Keratinocyte (primary cell): ENCODE measurements at regions not wholly inside any gene's neighbourhood (a gene's known extent, or its start where the extent isn't known, plus 50 kb on each side); places are given as distances from the start of the nearest gene placed in this dataset.

ENCODE experiments used
- DNase-seq: peaks from one replicate; pipeline ENCODE4 v3.0.0-alpha.2; 2011; ENCODE audit warnings: low read depth, missing footprints, low spot score
- FAIRE-seq: peaks from 2 replicates; lab custom pipeline; 2011; peaks lifted over from hg19 to GRCh38; lab: Jason Lieb, UNC
- H2AFZ ChIP-seq: 2 replicates; pipeline ENCODE4 v1.6.0; 2012; ENCODE audit warnings: low read length, control low read depth, inconsistent platforms; ENCODE audit not compliant: control insufficient read depth
- H3K27ac ChIP-seq: 2 replicates; pipeline ENCODE4 v1.5.1; 2011; ENCODE audit warnings: low read length; ENCODE audit not compliant: control insufficient read depth, insufficient read depth
- H3K27me3 ChIP-seq: 3 replicates; pipeline ENCODE4 v1.6.0; 2011; ENCODE audit warnings: low read length; ENCODE audit not compliant: control insufficient read depth, insufficient read depth; ENCODE audit errors: extremely low read depth
- H3K36me3 ChIP-seq, 2 experiments: 2 replicates in 1 of 2; 3 replicates in 1 of 2; pipeline ENCODE4 v1.5.1; 2011; ENCODE audit warnings: low read length in 2 of 2, mild to moderate bottlenecking in 1 of 2; ENCODE audit not compliant: control insufficient read depth in 2 of 2, insufficient read depth in 2 of 2; ENCODE audit errors: extremely low read depth in 1 of 2
- H3K4me1 ChIP-seq: 3 replicates; pipeline ENCODE4 v1.5.1; 2011; ENCODE audit warnings: low read length; ENCODE audit not compliant: control insufficient read depth, insufficient read depth; ENCODE audit errors: extremely low read depth
- H3K4me2 ChIP-seq: 3 replicates; pipeline ENCODE4 v1.6.0; 2011; ENCODE audit warnings: low read depth, low read length; ENCODE audit not compliant: control insufficient read depth, insufficient read depth; ENCODE audit errors: extremely low read depth
- H3K4me3 ChIP-seq, 3 experiments: fragments of 200-600 bp in 1 of 3; sonication (generic) in 1 of 3; 2 replicates in 2 of 3; 3 replicates in 1 of 3; pipeline ENCODE4 v1.5.1; 2011 to 2016; ENCODE audit warnings: low read length in 3 of 3, mild to moderate bottlenecking in 3 of 3, control low read depth in 2 of 3, inconsistent platforms in 1 of 3, low read depth in 1 of 3, mixed read lengths in 1 of 3, mixed run types in 1 of 3, moderate library complexity in 1 of 3; ENCODE audit not compliant: control insufficient read depth in 2 of 3, insufficient read depth in 2 of 3; ENCODE audit errors: extremely low read depth in 1 of 3
- H3K79me2 ChIP-seq: 2 replicates; pipeline ENCODE4 v1.6.0; 2012; ENCODE audit warnings: low read length; ENCODE audit not compliant: control insufficient read depth, insufficient read depth
- H3K9ac ChIP-seq: 3 replicates; pipeline ENCODE4 v1.6.0; 2011; ENCODE audit warnings: low read length; ENCODE audit not compliant: control insufficient read depth, insufficient read depth; ENCODE audit errors: extremely low read depth
- H3K9me1 ChIP-seq: 3 replicates; pipeline ENCODE4 v1.6.0; 2011; ENCODE audit warnings: low read length; ENCODE audit not compliant: control insufficient read depth, insufficient read depth; ENCODE audit errors: extremely low read depth
- H3K9me3 ChIP-seq: 2 replicates; pipeline ENCODE4 v1.5.1; 2012; ENCODE audit warnings: low read depth, low read length; ENCODE audit not compliant: control insufficient read depth
- H4K20me1 ChIP-seq: 3 replicates; pipeline ENCODE4 v1.6.0; 2011; ENCODE audit warnings: low read length; ENCODE audit not compliant: control insufficient read depth, insufficient read depth; ENCODE audit errors: extremely low read depth
- EZH2 ChIP-seq: IDR thresholded peaks from one replicate; pipeline ENCODE4 v1.6.1; 2012; ENCODE audit warnings: inconsistent platforms, mild to moderate bottlenecking, low read length, moderate library complexity
- dilution Hi-C: fragments of 300-500 bp; cut with MboI; formaldehyde crosslinking; loops from one replicate; pipeline ENCODE4 v1.7.0; 2020; ENCODE audit warnings: low sequenced_read_pairs; ENCODE audit not compliant: extremely low pct_ligation_motif_present
- TF ChIP-seq, protein P1 (sequence below), 3 experiments: IDR thresholded peaks in 1 of 3; conservative IDR thresholded peaks in 1 of 3; optimal IDR thresholded peaks in 1 of 3; 2 replicates in 2 of 3; 3 replicates in 1 of 3; pipeline versions ENCODE3 to v1.5.1; 2011; ENCODE audit warnings: low read length in 3 of 3, mild to moderate bottlenecking in 3 of 3, moderate library complexity in 2 of 3, control low read depth in 1 of 3, inconsistent platforms in 1 of 3; ENCODE audit not compliant: insufficient read depth in 2 of 3; ENCODE audit errors: extremely low read depth in 1 of 3

DNA sequence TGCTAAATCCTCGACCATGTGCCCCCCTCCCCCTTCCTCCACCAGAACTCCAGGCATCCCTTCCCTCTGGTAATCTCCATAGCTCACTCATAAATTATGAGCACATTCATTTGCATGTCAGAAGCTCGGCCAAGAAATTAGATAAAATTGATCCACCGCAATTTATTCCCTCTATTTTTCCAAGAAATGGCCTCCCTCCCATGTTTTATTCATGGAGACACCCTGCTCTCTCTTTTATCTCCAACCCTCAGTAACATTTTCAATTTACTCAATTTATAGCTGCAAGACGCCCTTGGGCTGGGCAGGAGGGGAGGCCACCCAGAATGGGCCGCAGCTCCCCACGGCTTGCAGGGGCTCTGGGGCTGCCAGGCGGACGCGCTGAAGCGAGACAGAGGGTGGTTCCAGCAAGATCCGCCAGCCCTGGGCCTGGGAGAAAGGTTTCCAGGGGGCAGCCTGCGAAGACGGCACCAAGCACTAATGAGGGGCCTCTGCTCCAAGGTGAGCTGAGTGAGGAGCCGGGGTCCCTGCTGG lies 54.7 kb upstream of the ZNF423 start:
- Histone ChIP-seq H3K4me3 (no peak overlapping the region), H3K9me1 (no peaks in the 10 kb centered on the region), H3K36me3 (no peaks in the 10 kb centered on the region), H3K27ac (no peak overlapping the region), H3K4me2 (no peak overlapping the region), H3K79me2 (no peaks in the 10 kb centered on the region), H3K27me3 (peaks cover 11% of the 10 kb centered on the region), H3K9ac (no peak overlapping the region), H3K4me1 (no peaks in the 10 kb centered on the region), H2AFZ (no peak overlapping the region), H4K20me1 (no peaks in the 10 kb centered on the region), H3K9me3 (no peaks in the 10 kb centered on the region)
- dilution Hi-C loops, result no loop called here
- FAIRE-seq, result no peak
- no peak for DNase-seq
- TF ChIP-seq, protein P1, sequence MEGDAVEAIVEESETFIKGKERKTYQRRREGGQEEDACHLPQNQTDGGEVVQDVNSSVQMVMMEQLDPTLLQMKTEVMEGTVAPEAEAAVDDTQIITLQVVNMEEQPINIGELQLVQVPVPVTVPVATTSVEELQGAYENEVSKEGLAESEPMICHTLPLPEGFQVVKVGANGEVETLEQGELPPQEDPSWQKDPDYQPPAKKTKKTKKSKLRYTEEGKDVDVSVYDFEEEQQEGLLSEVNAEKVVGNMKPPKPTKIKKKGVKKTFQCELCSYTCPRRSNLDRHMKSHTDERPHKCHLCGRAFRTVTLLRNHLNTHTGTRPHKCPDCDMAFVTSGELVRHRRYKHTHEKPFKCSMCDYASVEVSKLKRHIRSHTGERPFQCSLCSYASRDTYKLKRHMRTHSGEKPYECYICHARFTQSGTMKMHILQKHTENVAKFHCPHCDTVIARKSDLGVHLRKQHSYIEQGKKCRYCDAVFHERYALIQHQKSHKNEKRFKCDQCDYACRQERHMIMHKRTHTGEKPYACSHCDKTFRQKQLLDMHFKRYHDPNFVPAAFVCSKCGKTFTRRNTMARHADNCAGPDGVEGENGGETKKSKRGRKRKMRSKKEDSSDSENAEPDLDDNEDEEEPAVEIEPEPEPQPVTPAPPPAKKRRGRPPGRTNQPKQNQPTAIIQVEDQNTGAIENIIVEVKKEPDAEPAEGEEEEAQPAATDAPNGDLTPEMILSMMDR (optimal IDR thresholded peaks at IDR 0.05 in 1 of 3, IDR thresholded peaks at IDR 0.05 in 1 of 3, conservative IDR thresholded peaks at IDR 0.05 in 1 of 3; ENCODE audit: extremely low read depth in 1 of 3, insufficient read depth in 2 of 3, low read length in 3 of 3), result no peak
- TF ChIP-seq EZH2, result no peak

DNA sequence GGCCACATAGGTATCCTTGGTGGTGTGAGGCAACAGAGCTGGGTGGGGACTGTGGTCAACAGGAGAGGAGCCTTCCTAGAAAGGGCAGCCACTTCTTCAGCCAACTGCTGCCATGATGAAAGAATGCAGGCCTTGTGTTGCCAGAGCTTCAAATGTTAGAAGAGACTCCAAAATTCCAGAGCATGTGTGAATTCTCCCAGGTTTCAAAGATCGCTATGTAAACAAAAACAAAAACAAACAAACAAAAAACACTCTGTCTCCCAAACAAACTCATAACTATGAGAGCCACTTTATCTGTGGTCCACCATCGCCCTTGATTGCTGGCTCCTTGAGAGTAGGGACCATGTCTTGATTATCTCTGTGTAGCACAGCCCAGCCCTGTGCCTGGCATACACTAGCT lies 55.5 kb upstream of the ZNF423 start:
- no peak for FAIRE-seq
- no peak for DNase-seq
- TF ChIP-seq EZH2, result no peak
- TF ChIP-seq, protein P1 (optimal IDR thresholded peaks at IDR 0.05 in 1 of 3, IDR thresholded peaks at IDR 0.05 in 1 of 3, conservative IDR thresholded peaks at IDR 0.05 in 1 of 3; ENCODE audit: extremely low read depth in 1 of 3, insufficient read depth in 2 of 3, low read length in 3 of 3), result no peak
- no peaks in the 10 kb centered on the region for H3K9me1 ChIP-seq
- H4K20me1 ChIP-seq, result no peaks in the 10 kb centered on the region
- dilution Hi-C loops, result no loop called here
- no peak overlapping the region for H3K4me3 ChIP-seq
- no peaks in the 10 kb centered on the region for H3K4me1 ChIP-seq
- H2AFZ ChIP-seq, result no peak overlapping the region
- no peaks in the 10 kb centered on the region for H3K79me2 ChIP-seq
- H3K27me3 ChIP-seq, result peaks cover 11% of the 10 kb centered on the region
- H3K4me2 ChIP-seq, result no peak overlapping the region
- H3K9ac ChIP-seq, result no peak overlapping the region
- no peaks in the 10 kb centered on the region for H3K36me3 ChIP-seq
- no peak overlapping the region for H3K27ac ChIP-seq
- H3K9me3 ChIP-seq, result no peaks in the 10 kb centered on the region
